ENCODE measurements at regions not wholly inside any gene's neighbourhood (a gene's known extent, or its start where the extent isn't known, plus 50 kb on each side); places are given as distances from the start of the nearest gene placed in this dataset.

DNA sequence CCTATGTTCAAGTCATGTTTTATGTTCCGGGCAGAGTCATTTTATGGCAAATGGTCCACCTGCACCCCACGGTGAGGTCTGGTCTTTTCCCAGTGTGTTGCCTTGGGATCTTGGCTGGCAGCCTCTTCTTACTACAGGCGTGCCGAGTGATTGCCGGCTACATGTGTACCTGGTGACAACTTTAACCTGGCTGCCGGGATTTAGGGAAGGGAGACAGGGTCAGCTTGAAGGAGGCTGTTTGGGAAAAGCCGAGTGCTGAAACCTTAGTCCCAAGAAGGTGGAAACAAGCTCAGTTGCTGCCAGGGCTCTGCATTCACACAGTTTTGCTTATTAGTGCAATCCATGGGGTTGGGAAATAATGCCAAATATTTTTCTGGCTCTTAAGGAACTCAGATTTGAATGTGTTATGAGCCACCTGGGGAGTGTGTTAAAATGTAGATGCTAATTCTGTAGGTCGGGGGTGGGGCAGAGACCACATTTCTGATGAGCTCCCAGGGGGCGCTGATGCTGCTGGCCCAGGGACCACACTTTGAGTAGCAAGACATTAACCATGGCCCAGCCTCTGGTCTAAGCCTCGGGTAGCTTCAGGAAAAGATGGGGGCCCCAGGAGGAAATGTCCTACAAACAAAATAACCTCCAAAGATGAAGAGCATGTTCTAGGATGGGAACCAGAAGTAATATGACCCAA lies 179.6 kb downstream of the TBX5 start:
- Histone ChIP-seq H3K4me3 (replicated peaks in 1 of 4; ENCODE audit: control extremely low read depth in 1 of 4, insufficient read depth in 1 of 4, low read depth in 3 of 4, low read length in 4 of 4) (no peak overlapping the region), H3K27ac (ENCODE audit: insufficient read depth, low read length) (no peak overlapping the region), H3K79me2 (ENCODE audit: control insufficient read depth, insufficient read depth, low read length) (no peaks in the 10 kb centered on the region), H3K9ac (ENCODE audit: insufficient read depth, low read length) (no peak overlapping the region), H4K20me1 (ENCODE audit: control insufficient read depth, extremely low read depth, insufficient read depth, low read length) (no peaks in the 10 kb centered on the region), H3K36me3 (ENCODE audit: control insufficient read depth, insufficient read depth, low read length) (no peaks in the 10 kb centered on the region), H3K4me1 (ENCODE audit: control insufficient read depth, extremely low read depth, insufficient read depth, low read length) (no peaks in the 10 kb centered on the region), H3K9me3 (ENCODE audit: control insufficient read depth, insufficient read depth, low read depth, low read length) (no peaks in the 10 kb centered on the region), H2AFZ (ENCODE audit: low read length) (no peak overlapping the region), H3K27me3 (ENCODE audit: control insufficient read depth, insufficient read depth, low read length) (peaks cover 3% of the 10 kb centered on the region), H3K4me2 (ENCODE audit: extremely low read depth, insufficient read depth, low read length) (no peak overlapping the region)
- DNase-seq (ENCODE audit: low read depth in 2 of 2) = no peak
- TF ChIP-seq, protein P1, sequence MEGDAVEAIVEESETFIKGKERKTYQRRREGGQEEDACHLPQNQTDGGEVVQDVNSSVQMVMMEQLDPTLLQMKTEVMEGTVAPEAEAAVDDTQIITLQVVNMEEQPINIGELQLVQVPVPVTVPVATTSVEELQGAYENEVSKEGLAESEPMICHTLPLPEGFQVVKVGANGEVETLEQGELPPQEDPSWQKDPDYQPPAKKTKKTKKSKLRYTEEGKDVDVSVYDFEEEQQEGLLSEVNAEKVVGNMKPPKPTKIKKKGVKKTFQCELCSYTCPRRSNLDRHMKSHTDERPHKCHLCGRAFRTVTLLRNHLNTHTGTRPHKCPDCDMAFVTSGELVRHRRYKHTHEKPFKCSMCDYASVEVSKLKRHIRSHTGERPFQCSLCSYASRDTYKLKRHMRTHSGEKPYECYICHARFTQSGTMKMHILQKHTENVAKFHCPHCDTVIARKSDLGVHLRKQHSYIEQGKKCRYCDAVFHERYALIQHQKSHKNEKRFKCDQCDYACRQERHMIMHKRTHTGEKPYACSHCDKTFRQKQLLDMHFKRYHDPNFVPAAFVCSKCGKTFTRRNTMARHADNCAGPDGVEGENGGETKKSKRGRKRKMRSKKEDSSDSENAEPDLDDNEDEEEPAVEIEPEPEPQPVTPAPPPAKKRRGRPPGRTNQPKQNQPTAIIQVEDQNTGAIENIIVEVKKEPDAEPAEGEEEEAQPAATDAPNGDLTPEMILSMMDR (conservative IDR thresholded peaks at IDR 0.05 in 1 of 2, IDR thresholded peaks at IDR 0.05 in 1 of 2; ENCODE audit: low read depth in 1 of 2, low read length in 2 of 2) = no peak
- no peak for TF ChIP-seq EZH2 (IDR thresholded peaks at IDR 0.05; ENCODE audit: low read length, missing control alignments)

DNA sequence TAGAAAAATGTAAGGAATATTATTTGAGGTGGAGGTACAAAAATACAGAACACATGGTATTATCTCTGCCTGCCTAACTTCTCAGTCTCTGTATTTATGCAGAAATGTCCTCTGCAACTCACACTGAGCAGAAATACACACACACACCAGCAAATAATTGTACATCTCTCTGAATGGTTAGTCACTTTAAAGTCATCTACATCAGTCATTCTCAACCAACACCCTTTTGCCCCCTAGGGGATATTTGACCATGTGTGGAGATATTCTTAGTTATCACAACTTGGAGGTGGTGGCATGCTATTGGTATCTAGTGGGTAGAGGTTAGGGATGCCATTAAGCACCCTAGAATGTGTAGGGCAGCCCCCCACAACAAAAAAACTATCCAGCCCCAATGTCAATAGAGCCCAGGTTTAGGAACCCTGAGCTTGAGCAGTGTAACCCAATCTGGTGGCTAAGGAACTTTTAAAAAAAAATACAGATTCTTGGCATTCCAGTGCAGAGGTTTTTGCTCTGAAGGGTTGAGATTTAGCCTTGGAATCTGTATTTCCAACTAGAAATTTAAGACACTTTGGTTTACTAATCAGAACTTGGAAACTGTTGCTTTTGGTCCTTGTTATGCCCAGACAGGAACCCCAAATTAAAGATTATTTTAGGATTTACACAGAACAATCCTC lies 183.8 kb downstream of the TBX5 start:
- no peaks in the 10 kb centered on the region for H3K27me3 ChIP-seq (ENCODE audit: control insufficient read depth, insufficient read depth, low read length)
- H3K4me3 ChIP-seq (replicated peaks in 1 of 4; ENCODE audit: control extremely low read depth in 1 of 4, insufficient read depth in 1 of 4, low read depth in 3 of 4, low read length in 4 of 4) = no peak overlapping the region
- H3K79me2 ChIP-seq (ENCODE audit: control insufficient read depth, insufficient read depth, low read length) = no peaks in the 10 kb centered on the region
- no peaks in the 10 kb centered on the region for H3K36me3 ChIP-seq (ENCODE audit: control insufficient read depth, insufficient read depth, low read length)
- no peaks in the 10 kb centered on the region for H4K20me1 ChIP-seq (ENCODE audit: control insufficient read depth, extremely low read depth, insufficient read depth, low read length)
- H3K4me2 ChIP-seq (ENCODE audit: extremely low read depth, insufficient read depth, low read length) = peak overlapping the region; percentile 25
- TF ChIP-seq, protein P1 (conservative IDR thresholded peaks at IDR 0.05 in 1 of 2, IDR thresholded peaks at IDR 0.05 in 1 of 2; ENCODE audit: low read depth in 1 of 2, low read length in 2 of 2) = no peak
- no peak for TF ChIP-seq EZH2 (IDR thresholded peaks at IDR 0.05; ENCODE audit: low read length, missing control alignments)
- H3K27ac ChIP-seq (ENCODE audit: insufficient read depth, low read length) = no peak overlapping the region
- no peaks in the 10 kb centered on the region for H3K4me1 ChIP-seq (ENCODE audit: control insufficient read depth, extremely low read depth, insufficient read depth, low read length)
- no peak overlapping the region for H2AFZ ChIP-seq (ENCODE audit: low read length)
- H3K9ac ChIP-seq (ENCODE audit: insufficient read depth, low read length) = no peak overlapping the region
- no peaks in the 10 kb centered on the region for H3K9me3 ChIP-seq (ENCODE audit: control insufficient read depth, insufficient read depth, low read depth, low read length)
- DNase-seq (ENCODE audit: low read depth in 2 of 2) = no peak

DNA sequence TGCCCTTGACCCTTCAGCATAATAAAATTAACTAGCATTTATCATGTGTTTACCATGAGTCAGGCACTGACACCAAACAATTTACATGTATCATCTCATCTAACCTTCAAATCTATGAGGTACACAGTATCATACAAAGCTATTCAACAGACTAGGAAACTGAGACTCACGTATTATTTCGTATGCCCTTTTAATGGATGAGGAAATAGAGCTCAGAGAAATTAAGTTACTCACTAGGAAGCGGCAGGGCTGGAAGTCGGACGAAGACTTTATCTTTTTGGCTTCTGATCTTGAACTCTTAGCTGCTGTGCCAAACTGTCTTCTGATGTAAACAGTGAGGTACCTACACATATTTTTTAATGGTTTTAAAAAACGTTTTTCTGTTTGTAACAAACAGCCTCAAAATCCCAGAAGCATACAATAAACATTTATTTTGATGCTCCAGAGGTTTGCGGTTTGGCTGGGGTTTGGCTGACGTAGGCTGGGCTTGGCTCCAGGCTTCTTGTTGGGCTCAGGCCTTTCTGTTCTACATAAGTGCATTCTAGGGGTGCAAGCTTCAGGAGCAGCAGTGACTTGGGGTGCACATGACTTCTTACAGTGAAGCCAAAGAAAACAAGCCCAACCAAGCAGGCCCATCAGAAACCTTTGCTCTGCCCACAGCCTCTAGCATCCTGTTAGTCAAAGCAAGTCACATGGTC lies 184.7 kb downstream of the TBX5 start:
- Histone ChIP-seq H3K9me3 (ENCODE audit: control insufficient read depth, insufficient read depth, low read depth, low read length) (no peaks in the 10 kb centered on the region), H3K4me3 (replicated peaks in 1 of 4; ENCODE audit: control extremely low read depth in 1 of 4, insufficient read depth in 1 of 4, low read depth in 3 of 4, low read length in 4 of 4) (no peak overlapping the region), H2AFZ (ENCODE audit: low read length) (no peak overlapping the region), H4K20me1 (ENCODE audit: control insufficient read depth, extremely low read depth, insufficient read depth, low read length) (no peaks in the 10 kb centered on the region), H3K4me2 (ENCODE audit: extremely low read depth, insufficient read depth, low read length) (no peak overlapping the region), H3K27ac (ENCODE audit: insufficient read depth, low read length) (no peak overlapping the region), H3K36me3 (ENCODE audit: control insufficient read depth, insufficient read depth, low read length) (no peaks in the 10 kb centered on the region), H3K79me2 (ENCODE audit: control insufficient read depth, insufficient read depth, low read length) (no peaks in the 10 kb centered on the region), H3K9ac (ENCODE audit: insufficient read depth, low read length) (no peak overlapping the region), H3K27me3 (ENCODE audit: control insufficient read depth, insufficient read depth, low read length) (no peaks in the 10 kb centered on the region), H3K4me1 (ENCODE audit: control insufficient read depth, extremely low read depth, insufficient read depth, low read length) (no peaks in the 10 kb centered on the region)
- DNase-seq (ENCODE audit: low read depth in 2 of 2) = peak in 1 of 2 donors; percentile 31
- no peak for TF ChIP-seq EZH2 (IDR thresholded peaks at IDR 0.05; ENCODE audit: low read length, missing control alignments)
- TF ChIP-seq, protein P1 (conservative IDR thresholded peaks at IDR 0.05 in 1 of 2, IDR thresholded peaks at IDR 0.05 in 1 of 2; ENCODE audit: low read depth in 1 of 2, low read length in 2 of 2) = no peak
